ENCODE measurements at regions not wholly inside any gene's neighbourhood (a gene's known extent, or its start where the extent isn't known, plus 50 kb on each side); places are given as distances from the start of the nearest gene placed in this dataset.

DNA sequence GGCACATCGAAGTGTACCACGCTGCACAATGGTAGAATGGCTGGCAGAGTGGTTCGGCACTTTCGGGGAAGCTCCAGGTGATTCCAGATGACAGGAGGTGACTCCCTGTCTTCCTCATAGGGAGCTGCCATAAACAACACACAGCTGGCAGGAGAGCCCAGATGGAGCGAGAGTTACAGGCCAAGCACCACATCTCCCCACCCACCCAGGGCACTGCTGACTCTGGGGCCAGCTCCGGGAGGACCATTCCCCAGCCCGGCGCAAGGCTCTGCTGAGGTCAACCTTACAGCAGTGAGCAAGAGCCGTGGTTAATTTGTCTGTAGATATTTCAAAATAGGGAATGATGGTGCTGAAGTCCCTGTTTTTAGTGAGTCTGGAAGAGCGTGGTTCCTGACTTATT is 78.8 kb upstream of the HMGXB4 start:
- TF ChIP-seq, protein P1, sequence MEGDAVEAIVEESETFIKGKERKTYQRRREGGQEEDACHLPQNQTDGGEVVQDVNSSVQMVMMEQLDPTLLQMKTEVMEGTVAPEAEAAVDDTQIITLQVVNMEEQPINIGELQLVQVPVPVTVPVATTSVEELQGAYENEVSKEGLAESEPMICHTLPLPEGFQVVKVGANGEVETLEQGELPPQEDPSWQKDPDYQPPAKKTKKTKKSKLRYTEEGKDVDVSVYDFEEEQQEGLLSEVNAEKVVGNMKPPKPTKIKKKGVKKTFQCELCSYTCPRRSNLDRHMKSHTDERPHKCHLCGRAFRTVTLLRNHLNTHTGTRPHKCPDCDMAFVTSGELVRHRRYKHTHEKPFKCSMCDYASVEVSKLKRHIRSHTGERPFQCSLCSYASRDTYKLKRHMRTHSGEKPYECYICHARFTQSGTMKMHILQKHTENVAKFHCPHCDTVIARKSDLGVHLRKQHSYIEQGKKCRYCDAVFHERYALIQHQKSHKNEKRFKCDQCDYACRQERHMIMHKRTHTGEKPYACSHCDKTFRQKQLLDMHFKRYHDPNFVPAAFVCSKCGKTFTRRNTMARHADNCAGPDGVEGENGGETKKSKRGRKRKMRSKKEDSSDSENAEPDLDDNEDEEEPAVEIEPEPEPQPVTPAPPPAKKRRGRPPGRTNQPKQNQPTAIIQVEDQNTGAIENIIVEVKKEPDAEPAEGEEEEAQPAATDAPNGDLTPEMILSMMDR (IDR thresholded peaks at IDR 0.05; ENCODE audit: low read length), result no peak
- no peak for TF ChIP-seq EZH2phosphoT487 (IDR thresholded peaks at IDR 0.05; ENCODE audit: low read length)

Data from MM.1S (cell line).